NCI-H2081 (cell line): ENCODE measurements at regions not wholly inside any gene's neighbourhood (a gene's known extent, or its start where the extent isn't known, plus 50 kb on each side); places are given as distances from the start of the nearest gene placed in this dataset.
A peak's percentile ranks its signal among the peaks of the same experiment; 100 is the strongest.
"Not testable (repeated sequence)": the region's sequence is repeated elsewhere in the genome, so short reads cannot be mapped to it uniquely, and the experiment has no call there.

ENCODE experiments used
- DNase-seq, 2 experiments: peaks; one replicate each; lab custom pipeline; 2025; lab: John Stamatoyannopoulos, UW

DNA sequence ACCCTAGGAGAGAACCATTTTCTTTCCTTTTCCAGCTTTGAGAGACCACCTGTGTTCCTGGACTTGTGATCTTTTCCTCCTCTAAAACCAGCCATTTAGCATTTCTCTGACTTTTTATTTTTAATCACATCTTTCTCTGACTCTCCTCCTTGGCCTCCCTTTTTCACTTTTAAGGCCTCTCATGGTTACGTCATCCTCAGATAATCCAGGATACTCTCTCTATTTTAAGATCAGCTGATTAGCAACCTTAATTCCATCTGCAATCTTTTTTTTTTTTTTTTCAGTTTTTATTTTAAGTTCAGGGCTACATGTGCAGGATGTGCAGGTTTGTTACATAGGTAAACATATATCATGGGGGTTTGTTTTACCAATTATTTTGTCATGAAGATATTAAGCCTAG is 54.0 kb downstream of the RFPL4B start:
- no peak for DNase-seq

DNA sequence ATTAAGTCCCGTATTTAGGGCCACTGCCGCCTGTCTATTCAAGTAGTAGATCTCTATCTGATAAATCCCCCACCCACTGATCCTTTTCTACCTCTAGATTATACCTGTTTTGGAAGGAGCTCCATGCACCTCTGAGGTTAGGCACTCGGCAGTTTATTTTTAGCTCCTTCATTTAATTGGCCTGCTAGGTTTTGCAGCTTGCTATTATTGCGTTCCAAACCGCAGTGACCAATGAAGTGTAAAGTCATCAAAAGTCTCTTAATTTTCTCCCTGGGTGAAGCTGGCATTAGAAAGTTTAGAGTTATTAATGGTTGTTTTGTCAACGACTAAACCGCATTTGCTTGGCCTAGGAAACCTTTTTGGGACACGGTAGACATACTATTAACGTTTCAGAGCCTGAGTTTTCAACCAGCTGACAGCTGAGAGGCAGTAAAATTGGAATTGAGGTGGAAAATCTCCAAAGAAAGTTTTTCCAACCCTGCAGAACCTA is 60.0 kb downstream of the RFPL4B start:
- no peak for DNase-seq

GRCh38 chr6:112408522-112408921 is 61.4 kb downstream of the RFPL4B start:
- no peak for DNase-seq

- DNase-seq: no peak
Measured at GRCh38 chr6:112409311-112409710, 62.2 kb downstream of the RFPL4B start.

- DNase-seq: no peak
Measured at GRCh38 chr6:112413780-112414179, 66.7 kb downstream of the RFPL4B start.

- DNase-seq: no peak
Measured at GRCh38 chr6:112415366-112415765, 68.2 kb downstream of the RFPL4B start.

- DNase-seq: no peak
Measured at GRCh38 chr6:112416866-112417265, 69.7 kb downstream of the RFPL4B start.

DNA sequence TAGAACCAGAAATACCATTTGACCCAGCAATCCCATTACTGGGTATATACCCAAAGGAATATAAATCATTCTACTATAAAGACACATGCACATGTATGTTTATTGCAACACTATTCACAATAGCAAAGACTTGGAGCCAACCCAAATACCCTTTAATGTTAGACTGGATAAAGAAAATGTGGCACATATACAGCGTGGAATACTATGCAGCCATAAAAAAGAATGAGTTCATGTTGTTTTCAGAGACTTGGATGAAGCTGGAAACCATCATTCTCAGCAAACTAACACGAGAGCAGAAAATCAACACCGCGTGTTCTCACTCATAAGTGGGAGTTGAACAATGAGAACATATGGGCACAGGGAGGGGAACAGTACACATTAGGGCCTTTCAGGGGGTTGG is 79.9 kb downstream of the RFPL4B start:
- DNase-seq: not testable (repeated sequence)

DNA sequence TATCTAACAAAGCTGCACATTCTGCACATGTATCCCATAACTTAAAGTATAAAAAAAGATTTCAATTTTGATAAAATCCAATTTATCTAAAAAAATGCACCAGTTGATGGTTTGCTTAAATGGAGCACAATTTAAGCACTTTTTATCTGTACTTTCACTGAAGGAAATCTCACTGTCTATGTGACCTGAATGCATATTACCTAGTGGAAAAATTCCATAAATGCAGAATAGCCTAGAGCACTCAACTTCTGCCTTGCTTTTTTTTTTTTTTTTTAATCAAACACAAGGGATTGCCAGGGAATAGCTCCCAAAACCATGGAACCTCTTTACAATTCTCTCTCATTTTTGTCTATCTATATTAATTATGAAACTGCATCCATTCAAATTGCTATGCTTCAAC is 80.4 kb downstream of the RFPL4B start:
- DNase-seq: no peak

GRCh38 chr6:112428477-112428876 is 81.3 kb downstream of the RFPL4B start:
- no peak for DNase-seq

- DNase-seq: no peak
Measured at GRCh38 chr6:112429226-112429625, 82.1 kb downstream of the RFPL4B start.

- DNase-seq: no peak
Measured at GRCh38 chr6:112431803-112432202, 84.7 kb downstream of the RFPL4B start.

- no peak for DNase-seq
Measured at GRCh38 chr6:112432853-112433252, 85.7 kb downstream of the RFPL4B start.

- DNase-seq: peak in 1 of 2 experiments; percentile 43
Measured at GRCh38 chr6:112433457-112433856, 86.3 kb downstream of the RFPL4B start.

DNA sequence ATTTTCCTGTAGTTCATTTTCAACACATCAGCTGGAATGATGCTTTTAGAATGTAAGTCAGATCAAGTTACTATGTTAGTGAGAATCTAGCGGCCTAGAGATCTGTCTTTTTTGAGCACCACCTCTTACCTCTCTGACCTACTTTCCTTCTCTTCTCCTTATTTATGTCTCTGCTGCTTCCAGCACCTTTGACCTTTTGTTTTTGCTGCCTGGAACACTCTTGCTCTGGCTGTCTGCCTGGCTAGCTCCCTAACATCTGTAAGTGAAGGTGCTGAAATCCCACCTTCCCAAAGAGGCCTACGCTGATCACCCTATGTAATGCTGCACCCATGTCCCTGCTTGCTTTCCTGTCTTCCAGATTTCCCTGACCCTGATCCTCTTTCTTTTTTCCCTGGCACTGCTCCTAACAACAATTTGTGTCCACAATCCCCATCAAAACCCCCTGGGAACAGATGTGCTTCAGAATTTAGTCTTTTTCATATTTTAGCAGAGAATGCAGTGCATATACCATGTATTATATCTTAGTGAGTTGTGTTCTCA is 87.8 kb downstream of the RFPL4B start:
- no peak for DNase-seq

DNA sequence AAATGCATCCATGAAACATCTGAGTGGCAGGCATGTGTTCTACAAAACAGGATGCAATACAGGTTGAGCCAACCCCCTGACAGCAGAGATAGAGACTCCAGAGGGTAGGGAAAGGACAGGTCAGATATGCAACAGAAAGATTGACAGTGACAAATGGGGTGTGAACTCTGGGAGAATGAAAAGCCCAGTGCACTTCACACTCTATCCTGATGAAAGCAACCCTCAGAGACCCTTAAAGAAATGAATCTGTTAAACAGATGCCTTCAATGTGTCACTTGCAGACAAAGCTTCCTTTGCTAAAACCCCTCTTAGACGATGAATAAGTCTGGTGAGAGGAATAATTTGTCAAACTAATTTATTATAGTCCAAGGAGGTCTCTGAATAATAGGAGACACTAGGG is 89.9 kb downstream of the RFPL4B start:
- DNase-seq: no peak

DNA sequence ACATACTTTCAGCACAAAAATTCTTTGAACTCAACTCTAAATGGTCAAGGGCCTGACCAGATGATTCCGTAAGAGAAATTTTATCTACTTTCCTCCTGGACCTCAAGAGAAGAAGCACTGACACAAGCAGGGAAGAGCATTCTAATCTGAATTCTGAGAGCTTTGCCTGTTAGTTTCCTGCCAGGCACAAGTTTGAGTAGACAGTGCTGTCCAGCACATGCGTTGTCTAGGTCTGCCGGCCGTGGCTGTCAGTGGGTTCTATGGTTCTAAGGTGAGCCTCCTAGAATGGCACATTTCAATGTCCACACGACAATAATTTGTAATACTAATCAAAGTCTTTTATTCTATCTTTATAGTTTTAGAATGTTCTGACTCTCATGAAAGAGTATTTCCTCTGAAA is 91.9 kb downstream of the RFPL4B start:
- no peak for DNase-seq

GRCh38 chr6:112439432-112439831 is 92.3 kb downstream of the RFPL4B start:
- no peak for DNase-seq

- DNase-seq: no peak
Measured at GRCh38 chr6:112441607-112442006, 94.5 kb downstream of the RFPL4B start.

DNA sequence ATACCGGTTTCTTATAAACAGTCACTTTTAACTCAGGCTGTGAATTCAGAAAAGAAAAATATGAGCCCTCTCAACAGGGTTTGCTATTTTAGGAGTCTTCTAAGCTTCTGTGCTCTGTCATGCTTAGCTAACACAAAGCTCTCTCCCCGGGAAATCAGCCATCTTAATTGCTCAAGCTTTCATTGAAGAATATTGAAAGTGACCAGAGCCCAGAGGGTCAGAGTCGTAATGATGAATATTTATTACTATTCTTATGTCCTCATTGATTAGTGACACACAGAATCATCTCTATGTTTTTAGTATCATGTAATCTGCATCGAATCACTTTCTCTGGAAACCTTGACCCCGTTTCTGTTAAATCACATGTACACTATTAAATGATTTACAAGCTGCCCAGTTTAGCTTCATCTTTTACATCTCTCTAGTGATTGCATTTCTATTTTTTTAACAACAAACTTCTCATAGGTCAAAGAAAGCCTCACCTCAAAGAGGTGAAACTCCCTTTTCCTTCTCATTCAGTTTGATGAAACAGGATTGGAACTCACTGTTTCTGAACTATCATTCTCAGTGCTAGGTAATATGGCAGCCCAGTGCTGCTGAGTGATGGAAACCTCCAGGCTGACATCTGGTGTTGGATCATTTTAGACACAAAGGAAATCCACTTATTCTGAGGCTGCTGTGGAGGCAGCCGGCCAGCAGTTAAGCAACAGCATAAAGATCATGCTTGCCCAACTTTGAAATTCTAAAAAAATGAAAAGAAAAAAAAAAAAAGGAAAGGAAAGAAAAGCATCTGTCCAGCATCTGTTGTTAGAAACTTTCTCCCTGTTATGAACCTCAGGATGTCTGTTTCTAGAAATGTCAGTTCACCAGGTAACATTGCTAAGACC is 96.3 kb downstream of the RFPL4B start:
- DNase-seq: no peak

- not testable (repeated sequence) for DNase-seq
Measured at GRCh38 chr6:112448786-112449185, 101.7 kb downstream of the RFPL4B start.

GRCh38 chr6:112450663-112451062 is 103.5 kb downstream of the RFPL4B start:
- no peak for DNase-seq

DNA sequence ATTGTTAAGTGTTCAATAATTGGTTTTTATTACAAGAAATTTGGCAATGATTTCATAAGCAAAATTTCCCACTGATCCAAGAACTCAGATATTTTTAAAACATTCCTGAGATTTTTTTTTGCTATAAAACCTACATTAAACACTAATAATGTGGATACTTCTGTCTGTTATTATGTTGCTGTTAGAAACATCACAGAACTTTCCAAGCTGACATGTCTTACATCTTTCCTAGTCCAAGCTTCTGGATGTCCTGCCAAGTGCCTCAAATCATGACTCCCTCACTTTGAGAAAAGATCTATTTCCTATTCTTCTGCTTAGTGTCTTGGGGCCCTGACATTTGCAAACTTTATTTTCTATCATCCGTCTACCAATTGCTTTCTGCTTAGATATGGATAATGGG is 110.8 kb downstream of the RFPL4B start:
- no peak for DNase-seq
